GM18498 (cell line): ENCODE measurements at regions not wholly inside any gene's neighbourhood (a gene's known extent, or its start where the extent isn't known, plus 50 kb on each side); places are given as distances from the start of the nearest gene placed in this dataset.

Experiments used
- ATAC-seq: cut with Tn5 transposase; IDR thresholded peaks from one replicate; pipeline ENCODE4 v1.9.1; 2021; ENCODE audit warnings: mild to moderate bottlenecking, moderate library complexity; ENCODE audit not compliant: unreplicated experiment

GRCh38 chr10:89829262-89829886, 128.0 kb downstream of the KIF20B start:
- no peak for ATAC-seq

GRCh38 chr10:89829887-89830269, 128.5 kb downstream of the KIF20B start:
- no peak for ATAC-seq

- ATAC-seq = no peak
These were observed 129.2 kb downstream of the KIF20B start for GRCh38 chr10:89830624-89831023.

GRCh38 chr10:89836840-89837164, 135.4 kb downstream of the KIF20B start:
- ATAC-seq = no peak

- ATAC-seq = peak; percentile 52
These were observed 136.0 kb downstream of the KIF20B start for GRCh38 chr10:89837165-89838043.

GRCh38 chr10:89838044-89838615, 136.7 kb downstream of the KIF20B start:
- ATAC-seq = peak; percentile 7

GRCh38 chr10:89845541-89846280, 144.3 kb downstream of the KIF20B start:
- no peak for ATAC-seq

GRCh38 chr10:89846281-89846630, 144.9 kb downstream of the KIF20B start:
- ATAC-seq = no peak

- ATAC-seq = no peak
These were observed 145.4 kb downstream of the KIF20B start for GRCh38 chr10:89846786-89847185.

GRCh38 chr10:89852872-89853271, 151.5 kb downstream of the KIF20B start:
- no peak for ATAC-seq

- ATAC-seq = no peak
These were observed 152.4 kb downstream of the KIF20B start for GRCh38 chr10:89853781-89854191.

- ATAC-seq = no peak
These were observed 156.1 kb downstream of the KIF20B start for GRCh38 chr10:89857431-89858042.

- no peak for ATAC-seq
These were observed 159.8 kb downstream of the KIF20B start for GRCh38 chr10:89861199-89861573.

GRCh38 chr10:89861584-89862301, 160.4 kb downstream of the KIF20B start:
- no peak for ATAC-seq

- no peak for ATAC-seq
These were observed 166.6 kb downstream of the KIF20B start for GRCh38 chr10:89867964-89868363.

GRCh38 chr10:89869180-89869579, 167.8 kb downstream of the KIF20B start:
- ATAC-seq = no peak

- ATAC-seq = no peak
These were observed 168.3 kb downstream of the KIF20B start for GRCh38 chr10:89869592-89870156.

GRCh38 chr10:89870936-89871335, 169.5 kb downstream of the KIF20B start:
- ATAC-seq = no peak

- ATAC-seq = peak; percentile 70
These were observed 171.7 kb downstream of the KIF20B start for GRCh38 chr10:89873055-89873454.

GRCh38 chr10:89875557-89875956, 174.2 kb downstream of the KIF20B start:
- ATAC-seq = no peak
